ENCODE measurements at regions not wholly inside any gene's neighbourhood (a gene's known extent, or its start where the extent isn't known, plus 50 kb on each side); places are given as distances from the start of the nearest gene placed in this dataset.

DNA sequence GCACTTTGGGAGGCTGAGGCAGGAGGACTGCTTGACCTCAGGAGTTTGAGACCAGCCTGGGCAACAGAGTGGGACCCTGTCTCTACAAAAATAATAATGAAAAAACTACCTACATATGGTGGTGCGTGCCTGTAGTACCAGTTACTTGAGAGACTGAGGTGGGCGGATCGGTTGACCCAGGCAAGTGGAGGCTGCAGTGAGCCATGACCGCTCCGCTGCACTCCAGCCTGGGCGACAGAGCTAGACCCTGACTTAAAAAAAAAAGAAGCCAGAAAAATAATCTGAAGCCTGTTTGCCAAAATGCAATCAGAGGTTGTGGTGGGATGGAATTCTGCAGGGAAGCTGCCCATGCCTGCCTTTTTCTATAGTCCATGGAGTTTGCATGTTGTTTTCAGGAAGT, 50.4 kb upstream of the GGTA1 start:
- H3K27ac Mint-ChIP-seq, result no peak overlapping the region
- ATAC-seq (no peak), DNase-seq (ENCODE audit: low spot score in 2 of 2) (no peak)
- H3K36me3 Mint-ChIP-seq, result no peaks in the 10 kb centered on the region
- no peaks in the 10 kb centered on the region for H3K9me3 Mint-ChIP-seq

DNA sequence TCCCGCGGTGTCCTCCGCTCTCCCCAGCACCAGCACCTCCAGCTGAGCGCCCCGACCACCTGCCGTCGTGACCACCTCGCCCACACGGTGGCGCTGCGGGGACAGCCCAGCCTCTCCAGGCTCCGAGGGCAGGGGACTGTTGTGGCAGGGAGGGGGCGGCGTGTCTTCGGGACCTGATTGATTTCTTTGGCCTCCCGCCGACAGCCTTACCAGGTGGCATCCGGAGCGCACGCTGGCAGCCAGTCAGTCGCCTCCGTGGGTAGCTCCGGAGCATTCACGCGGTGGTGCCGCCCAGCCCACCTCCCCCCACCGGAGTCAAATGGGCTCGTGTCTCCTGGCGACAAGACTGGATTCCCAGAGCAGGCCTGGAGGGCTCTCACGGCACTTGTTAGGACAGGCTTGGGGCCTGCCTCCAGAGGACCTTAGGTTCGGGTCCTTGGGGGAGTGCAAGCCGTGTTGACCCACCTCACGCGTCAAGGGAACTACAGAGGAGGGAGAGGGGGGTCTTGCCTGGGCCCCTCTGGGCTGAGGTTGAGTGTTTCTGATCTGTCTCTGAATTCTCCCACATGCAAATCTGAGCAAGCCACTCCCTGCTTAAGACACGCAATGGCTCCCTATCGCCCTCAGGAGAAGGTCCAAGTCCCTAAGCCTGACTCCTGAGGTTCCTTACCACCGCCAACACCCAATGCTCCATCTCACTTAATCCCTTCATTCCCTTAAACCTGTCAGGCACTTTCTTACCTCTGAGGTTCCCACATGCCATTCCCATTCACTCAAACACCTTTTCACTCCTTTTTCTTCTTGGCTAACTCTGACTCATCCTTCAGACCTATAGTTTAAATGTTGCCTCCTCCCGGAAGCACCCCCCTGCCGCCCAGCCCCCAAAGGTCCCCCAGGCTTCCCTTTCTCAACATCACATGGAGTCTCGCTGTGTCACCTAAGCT, 51.2 kb upstream of the GGTA1 start:
- Mint-ChIP-seq H3K9me3 (no peaks in the 10 kb centered on the region), H3K27ac (no peak overlapping the region), H3K36me3 (no peaks in the 10 kb centered on the region)
- peak; percentile 77 to 85 for ATAC-seq
- DNase-seq (ENCODE audit: low spot score in 2 of 2), result peak; percentile 73 to 91

DNA sequence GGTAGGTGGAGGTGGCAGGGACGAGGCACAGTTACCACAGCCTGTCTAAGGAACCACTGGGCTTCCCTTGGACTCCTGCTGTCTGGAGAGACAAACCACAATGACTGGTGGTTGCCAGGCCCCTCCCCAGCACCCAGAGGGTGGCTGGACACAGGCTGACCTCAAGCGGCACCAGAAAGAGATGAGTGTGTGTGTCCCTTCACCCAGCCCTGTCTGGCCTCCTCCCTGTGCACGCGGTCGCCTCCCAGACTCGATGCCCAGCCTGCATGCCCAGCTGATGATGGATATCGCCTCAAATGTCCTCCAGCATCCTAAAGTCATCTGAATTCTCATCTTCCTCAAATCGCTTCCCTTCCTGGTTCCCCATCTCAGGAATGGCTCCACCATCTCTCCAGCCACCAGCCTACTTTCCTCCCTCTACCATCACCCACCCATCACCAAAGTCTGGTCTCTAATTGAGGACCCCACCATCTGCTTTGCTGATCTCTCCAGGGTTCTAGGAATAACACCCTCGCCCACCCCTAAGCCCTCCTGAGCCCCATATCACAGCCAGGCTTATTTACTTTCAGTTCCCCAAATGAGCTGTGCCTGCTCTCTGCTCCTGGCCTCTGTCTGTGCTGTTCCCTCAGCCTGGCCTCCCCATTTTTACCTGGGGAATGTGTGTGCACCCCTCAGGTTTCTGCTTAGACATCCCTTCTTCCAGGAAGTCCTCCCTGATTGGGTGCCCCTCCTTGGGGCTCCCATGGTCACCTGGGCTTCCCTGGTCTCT, 52.5 kb upstream of the GGTA1 start:
- no peaks in the 10 kb centered on the region for H3K36me3 Mint-ChIP-seq
- no peaks in the 10 kb centered on the region for H3K9me3 Mint-ChIP-seq
- no peak overlapping the region for H3K27ac Mint-ChIP-seq
- DNase-seq (ENCODE audit: low spot score in 2 of 2) (no peak), ATAC-seq (no peak)

DNA sequence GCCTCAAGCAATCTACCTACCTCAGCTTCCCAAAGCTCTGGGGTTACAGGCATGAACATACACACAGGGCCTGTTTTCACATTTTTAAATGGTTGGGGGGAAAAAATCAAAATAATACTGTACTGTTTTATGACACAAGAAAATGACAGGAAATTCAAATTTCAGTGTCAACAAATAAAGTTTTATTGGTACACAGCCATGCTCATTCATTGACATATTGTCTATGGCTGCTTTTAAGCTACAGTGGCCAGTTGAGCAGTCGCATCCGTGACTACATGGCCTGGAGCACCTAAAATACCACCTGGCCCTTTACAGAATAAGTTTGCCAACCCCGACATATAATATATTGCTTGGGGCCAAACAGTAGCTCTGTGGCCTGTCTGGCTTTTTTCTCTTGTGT, 56.4 kb upstream of the GGTA1 start:
- DNase-seq (ENCODE audit: low spot score in 2 of 2), result no peak
- no peak for ATAC-seq
- Mint-ChIP-seq H3K27ac (no peak overlapping the region), H3K9me3 (no peaks in the 10 kb centered on the region), H3K36me3 (no peaks in the 10 kb centered on the region)

DNA sequence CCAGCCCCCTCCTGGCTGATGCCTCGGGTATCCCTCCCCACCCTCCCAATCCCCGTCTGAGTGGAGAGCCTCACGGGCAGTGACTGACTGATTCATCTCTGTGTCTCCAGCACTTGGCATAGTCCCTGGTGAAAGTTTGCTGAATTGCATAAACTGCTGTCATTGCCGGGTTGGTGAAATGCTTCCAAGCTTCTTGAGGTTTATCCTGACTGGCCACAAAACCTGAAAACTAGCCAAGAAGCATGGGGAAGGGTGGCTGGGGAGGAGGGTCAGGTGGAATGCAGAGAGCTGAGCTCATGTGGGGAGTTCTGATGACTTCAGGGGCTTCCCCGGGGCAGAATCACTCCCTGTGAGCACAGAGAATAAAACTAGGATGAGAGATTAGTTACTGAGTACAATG, 56.9 kb upstream of the GGTA1 start:
- Mint-ChIP-seq H3K9me3 (no peaks in the 10 kb centered on the region), H3K27ac (no peak overlapping the region), H3K36me3 (no peaks in the 10 kb centered on the region)
- no peak for DNase-seq (ENCODE audit: low spot score in 2 of 2)
- no peak for ATAC-seq

DNA sequence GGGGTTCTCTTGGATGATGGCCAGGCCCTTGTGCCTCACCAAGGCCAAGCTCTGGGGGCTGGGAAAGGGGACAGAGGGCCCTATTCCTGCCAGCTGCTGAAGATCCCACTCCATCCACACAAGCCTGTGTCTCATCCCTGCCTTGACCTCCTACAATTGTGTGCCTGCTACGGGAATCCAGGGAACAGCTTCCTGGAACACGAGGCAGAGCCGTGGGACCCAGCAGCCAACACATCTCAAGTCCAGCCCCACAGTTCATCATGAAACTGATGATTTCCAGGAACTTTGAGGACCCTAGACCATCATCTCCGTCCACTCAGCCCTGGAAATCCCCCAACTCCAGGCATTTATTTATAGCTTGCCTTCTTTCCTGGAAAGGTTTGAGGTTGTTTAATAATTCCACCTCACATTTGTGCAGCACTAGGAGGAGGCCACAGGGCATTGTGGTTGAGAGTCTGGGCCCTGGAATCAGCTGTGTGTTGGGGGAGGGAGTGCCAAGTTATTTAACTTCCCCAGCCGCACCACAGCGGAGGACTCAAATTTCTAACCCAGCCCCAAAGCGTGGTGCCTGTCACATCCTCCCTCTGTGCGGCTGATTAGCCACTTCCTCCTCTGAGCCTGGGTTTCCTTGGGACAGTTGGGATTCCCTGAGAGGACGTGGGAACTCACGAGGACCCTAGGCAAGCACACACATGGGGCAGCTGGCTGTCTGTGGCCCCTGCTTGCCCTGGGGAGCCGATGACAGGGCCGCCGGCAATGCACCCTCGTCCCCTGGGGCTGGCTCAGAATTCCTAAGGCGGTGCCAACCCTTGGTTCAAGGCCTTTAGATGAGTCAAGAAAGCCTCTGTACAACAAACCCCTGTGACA, 58.2 kb upstream of the GGTA1 start:
- no peak for DNase-seq (ENCODE audit: low spot score in 2 of 2)
- Mint-ChIP-seq H3K9me3 (no peaks in the 10 kb centered on the region), H3K27ac (no peak overlapping the region), H3K36me3 (no peaks in the 10 kb centered on the region)
- ATAC-seq, result peak in 1 of 2 donors; percentile 40

DNA sequence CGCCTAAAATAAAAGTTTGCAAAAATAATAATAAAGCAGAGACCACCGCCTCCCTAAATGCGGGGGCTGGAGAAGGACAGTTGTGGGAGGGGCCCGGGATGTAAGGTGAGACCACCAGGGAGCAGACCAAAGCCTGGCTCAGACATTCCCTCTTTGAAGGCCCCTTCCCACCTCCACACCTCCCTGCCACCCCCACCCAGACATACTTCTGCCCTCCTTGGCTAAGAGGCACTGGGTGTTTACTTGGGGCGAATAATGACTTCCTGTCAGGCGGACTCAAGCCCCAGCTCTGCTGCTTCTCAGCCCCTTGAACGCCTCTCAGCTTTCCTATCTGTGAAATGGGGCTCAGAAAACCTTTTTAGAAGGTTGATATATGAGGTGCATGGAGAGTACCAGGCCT, 58.8 kb upstream of the GGTA1 start:
- no peak for ATAC-seq
- DNase-seq (ENCODE audit: low spot score in 2 of 2), result no peak
- H3K9me3 Mint-ChIP-seq, result no peaks in the 10 kb centered on the region
- no peak overlapping the region for H3K27ac Mint-ChIP-seq
- H3K36me3 Mint-ChIP-seq, result no peaks in the 10 kb centered on the region

DNA sequence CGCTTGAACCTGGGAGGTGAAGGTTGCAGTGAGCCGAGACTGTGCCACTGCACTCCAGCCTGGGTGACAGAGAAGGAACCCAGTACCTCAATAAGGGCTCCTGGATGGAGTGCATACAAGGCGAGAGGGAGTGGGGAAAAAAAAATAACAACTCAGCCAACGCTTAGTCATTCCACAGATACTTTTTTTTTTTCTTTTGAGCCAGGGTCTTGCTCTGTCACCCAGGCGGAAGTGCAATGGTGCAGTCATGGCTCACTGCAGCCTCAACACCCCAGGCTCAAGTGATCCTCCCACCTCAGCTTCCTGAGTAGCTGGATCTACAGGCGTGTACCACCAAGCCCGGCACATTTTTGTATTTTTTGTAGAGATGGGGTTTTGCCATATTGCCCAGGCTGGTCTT, 59.5 kb upstream of the GGTA1 start:
- H3K27ac Mint-ChIP-seq, result no peak overlapping the region
- no peaks in the 10 kb centered on the region for H3K36me3 Mint-ChIP-seq
- ATAC-seq (peak in 1 of 2 donors; percentile 49), DNase-seq (ENCODE audit: low spot score in 2 of 2) (no peak)
- H3K9me3 Mint-ChIP-seq, result no peaks in the 10 kb centered on the region

DNA sequence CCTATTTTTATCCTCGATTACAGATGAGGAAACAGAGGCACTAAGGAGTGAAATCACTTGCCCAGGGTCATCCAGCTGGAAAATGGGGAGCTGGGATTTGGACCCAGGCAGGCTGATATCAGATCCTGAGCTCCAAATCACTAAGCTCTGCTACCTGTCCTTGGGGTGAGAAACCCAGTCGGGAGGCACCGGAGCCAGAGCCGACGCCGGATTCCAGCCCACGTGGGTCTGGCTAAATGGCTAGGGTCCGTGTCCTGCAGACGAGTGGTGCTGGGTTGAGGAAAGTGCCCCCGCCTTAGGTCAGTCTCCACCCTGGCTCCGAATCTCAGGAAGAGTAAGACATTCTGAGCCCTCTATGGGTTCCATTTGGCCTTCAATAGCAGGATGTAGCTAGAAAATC, 61.3 kb upstream of the GGTA1 start:
- H3K27ac Mint-ChIP-seq, result no peak overlapping the region
- H3K36me3 Mint-ChIP-seq, result no peaks in the 10 kb centered on the region

DNA sequence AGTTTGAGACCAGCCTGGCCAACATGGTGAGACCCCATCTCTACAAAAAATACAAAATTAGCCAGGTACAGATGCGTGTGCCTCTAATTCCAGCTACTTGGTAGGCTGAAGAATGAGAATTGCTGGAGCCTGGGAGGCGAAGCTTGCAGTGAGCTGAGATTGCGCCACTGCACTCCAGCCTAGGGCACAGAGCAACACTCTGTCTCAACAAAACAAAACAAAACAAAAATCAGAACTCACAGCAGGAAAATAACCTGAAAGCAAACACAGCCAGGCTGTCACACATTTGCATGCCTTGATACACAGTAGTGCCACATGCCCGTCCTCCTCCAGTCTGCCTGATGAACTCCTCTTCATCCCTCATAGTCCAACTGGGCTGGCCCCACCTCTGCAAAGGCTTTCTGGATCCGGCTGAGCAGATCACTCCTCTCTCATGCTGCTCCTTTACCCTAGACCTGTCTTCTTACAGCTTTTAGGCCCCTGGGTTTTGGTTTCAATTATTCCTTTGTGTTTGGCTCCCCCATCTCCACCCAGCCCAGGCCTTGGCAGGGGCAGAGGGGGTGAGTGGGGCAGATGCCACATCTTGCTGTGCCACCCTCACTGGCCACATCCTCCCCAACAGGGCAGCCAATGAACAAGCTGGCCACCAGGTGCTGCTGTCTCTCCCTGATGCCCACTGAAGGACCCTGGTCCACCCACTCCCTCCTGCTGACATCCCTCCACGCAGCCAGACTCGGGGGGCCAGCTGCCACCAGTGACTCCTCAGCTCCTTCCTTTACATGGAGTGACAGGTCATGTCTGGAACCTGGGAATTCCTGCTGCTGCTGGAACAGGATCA, 62.0 kb upstream of the GGTA1 start:
- peak overlapping the region; percentile 15 to 51 for H3K27ac Mint-ChIP-seq

More for the DNA sequence above, 61.3 kb upstream of the GGTA1 start:
- ATAC-seq, result no peak
- DNase-seq (ENCODE audit: low spot score in 2 of 2), result no peak
- no peaks in the 10 kb centered on the region for H3K9me3 Mint-ChIP-seq

DNA sequence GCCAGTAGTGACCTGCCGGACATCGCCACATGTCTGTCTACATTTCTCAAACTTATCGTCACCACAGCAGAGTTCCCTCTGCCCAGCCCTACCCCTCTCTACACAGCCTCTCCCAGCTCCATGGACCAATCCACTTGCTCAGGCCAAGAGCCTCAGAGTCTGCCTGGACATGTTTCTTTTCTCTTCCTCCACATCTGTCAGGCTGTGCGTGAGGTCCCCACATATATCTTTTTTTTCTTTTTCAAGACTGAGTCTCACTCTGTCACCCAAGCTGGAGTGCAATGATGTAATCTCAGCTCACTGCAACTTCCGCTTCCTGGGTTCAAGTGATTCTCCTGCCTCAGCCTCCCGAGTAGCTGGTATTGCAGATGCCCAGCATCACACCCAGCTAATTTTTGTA, 62.7 kb upstream of the GGTA1 start:
- no peaks in the 10 kb centered on the region for H3K36me3 Mint-ChIP-seq

More for the DNA sequence above, 62.0 kb upstream of the GGTA1 start:
- Mint-ChIP-seq H3K9me3 (no peaks in the 10 kb centered on the region), H3K36me3 (no peaks in the 10 kb centered on the region)
- ATAC-seq (no peak), DNase-seq (ENCODE audit: low spot score in 2 of 2) (no peak)

DNA sequence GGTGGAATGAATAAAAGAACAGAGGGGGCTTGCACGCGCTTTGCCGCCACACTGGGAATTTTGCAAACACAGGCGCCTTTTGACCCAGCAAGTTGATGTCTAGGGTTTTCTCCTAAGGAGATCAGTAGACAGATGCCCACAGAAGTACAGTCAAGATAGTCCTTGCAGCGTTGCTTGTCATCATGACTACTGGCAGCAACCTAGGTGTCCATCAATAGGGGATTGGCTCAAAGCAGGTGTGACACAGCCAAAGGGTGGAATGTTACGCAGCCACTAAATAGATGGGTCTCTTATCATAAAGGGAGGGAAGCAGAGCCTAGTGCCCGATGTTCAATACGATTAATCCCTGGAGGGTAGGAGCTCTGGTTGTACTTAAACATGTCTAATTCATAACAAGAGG, 63.8 kb upstream of the GGTA1 start:
- Mint-ChIP-seq H3K27ac (no peak overlapping the region), H3K36me3 (no peaks in the 10 kb centered on the region)

More for the DNA sequence above, 62.7 kb upstream of the GGTA1 start:
- ATAC-seq (no peak), DNase-seq (ENCODE audit: low spot score in 2 of 2) (no peak)
- Mint-ChIP-seq H3K27ac (peak overlapping the region; percentile 15 to 51), H3K9me3 (no peaks in the 10 kb centered on the region)

DNA sequence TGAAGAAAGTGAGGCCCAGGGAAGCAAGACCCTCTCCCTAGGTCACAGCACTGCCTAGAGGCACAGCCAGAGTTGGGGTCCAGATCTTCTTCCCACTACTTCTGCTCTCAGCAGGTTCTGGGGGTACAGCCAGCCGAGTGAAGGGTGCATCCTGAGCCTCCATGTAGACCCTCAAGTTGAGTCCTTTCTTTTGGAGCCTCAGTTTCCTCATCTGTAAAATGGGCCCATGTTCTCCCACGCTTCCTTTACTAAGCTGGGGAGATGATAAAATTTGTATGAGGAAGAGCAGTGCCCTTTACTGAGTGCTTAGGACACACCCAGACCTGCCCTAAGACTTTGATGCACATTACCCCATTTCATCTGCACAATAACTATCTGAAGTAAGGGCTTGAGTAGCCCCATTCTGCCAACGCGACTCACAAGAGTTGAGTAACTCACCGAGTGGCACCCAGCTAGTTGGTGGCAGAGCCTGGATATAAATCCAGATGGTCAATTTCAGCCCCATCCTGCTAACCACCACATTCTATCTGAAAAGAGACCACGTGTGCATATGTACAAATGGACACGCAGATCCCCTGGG, 64.3 kb upstream of the GGTA1 start:
- no peak for DNase-seq (ENCODE audit: low spot score in 2 of 2)
- no peak for ATAC-seq
- H3K9me3 Mint-ChIP-seq, result no peaks in the 10 kb centered on the region
- no peak overlapping the region for H3K27ac Mint-ChIP-seq
- no peaks in the 10 kb centered on the region for H3K36me3 Mint-ChIP-seq

More for the DNA sequence above, 63.8 kb upstream of the GGTA1 start:
- H3K9me3 Mint-ChIP-seq, result no peaks in the 10 kb centered on the region
- ATAC-seq (no peak), DNase-seq (ENCODE audit: low spot score in 2 of 2) (no peak)

DNA sequence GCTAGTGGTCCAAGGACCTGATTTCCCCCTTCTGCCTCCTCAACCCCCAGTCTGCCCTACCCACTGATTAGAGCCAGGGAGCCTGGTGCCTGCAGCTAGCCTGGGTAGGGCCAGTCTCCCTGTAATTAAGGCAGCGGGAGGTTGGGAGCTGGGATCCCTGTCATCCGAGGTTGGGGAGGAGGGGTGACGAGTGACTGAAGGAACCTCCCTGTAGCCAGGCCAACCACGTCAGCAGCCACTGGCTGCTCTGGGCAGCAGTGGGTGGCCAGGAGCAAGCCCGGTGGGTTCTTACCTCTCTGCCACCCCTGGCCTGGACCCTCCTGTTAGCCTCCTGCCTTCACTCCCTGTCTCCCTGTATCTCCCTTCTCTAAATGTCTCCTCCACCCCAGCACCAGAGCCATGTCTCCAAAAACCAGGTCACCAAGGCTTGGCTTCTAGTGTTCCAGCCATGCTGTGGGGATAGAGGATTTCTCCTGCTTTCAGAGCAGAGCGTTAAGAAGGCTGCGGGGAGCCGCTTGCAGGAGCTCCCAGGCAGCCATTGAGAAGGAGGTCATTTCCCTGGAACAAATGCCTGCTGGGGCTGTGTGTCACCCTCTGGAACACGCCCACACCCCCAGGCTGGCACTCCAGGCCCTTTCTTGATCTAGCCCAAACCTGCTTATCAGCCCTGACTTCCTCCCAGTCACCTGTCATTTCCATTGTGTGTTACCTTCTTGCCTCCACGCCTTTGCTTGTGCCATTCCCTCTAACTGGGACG, 65.0 kb upstream of the GGTA1 start:
- no peak overlapping the region for H3K27ac Mint-ChIP-seq
- no peaks in the 10 kb centered on the region for H3K9me3 Mint-ChIP-seq
- DNase-seq (ENCODE audit: low spot score in 2 of 2), result no peak
- H3K36me3 Mint-ChIP-seq, result no peaks in the 10 kb centered on the region
- no peak for ATAC-seq

Measured in activated naive CD4-positive, alpha-beta T cell treated with anti-CD3 and anti-CD28 coated beads, Interleukin-2, amount 50 U/mL, for 72 hours (primary cell).